Transverse colon (tissue), 4 donors: ENCODE measurements at regions not wholly inside any gene's neighbourhood (a gene's known extent, or its start where the extent isn't known, plus 50 kb on each side); places are given as distances from the start of the nearest gene placed in this dataset.

Source experiments
- CTCF ChIP-seq, 5 experiments: fragments of 200-600 bp in 3 of 5; fragments of 450-650 bp in 2 of 5; sonication (generic) in 3 of 5; IDR thresholded peaks; 1 replicate in 2 of 5; 2 replicates in 3 of 5; pipeline ENCODE4 v1.5.1; 2016 to 2017; ENCODE audit warnings: antibody characterized with exemption in 5 of 5, inconsistent platforms in 3 of 5, mild to moderate bottlenecking in 2 of 5, moderate library complexity in 1 of 5
- POLR2A ChIP-seq: fragments of 450-650 bp; IDR thresholded peaks from one replicate; pipeline ENCODE4 v1.6.1; 2016; ENCODE audit warnings: antibody characterized with exemption, mild to moderate bottlenecking, moderate library complexity
- POLR2AphosphoS5 ChIP-seq, 3 donors: sonication (generic); formaldehyde crosslinking; IDR thresholded peaks; one replicate each; pipeline ENCODE4 v1.6.1; 2016; ENCODE audit warnings: antibody characterized with exemption in 3 of 3

DNA sequence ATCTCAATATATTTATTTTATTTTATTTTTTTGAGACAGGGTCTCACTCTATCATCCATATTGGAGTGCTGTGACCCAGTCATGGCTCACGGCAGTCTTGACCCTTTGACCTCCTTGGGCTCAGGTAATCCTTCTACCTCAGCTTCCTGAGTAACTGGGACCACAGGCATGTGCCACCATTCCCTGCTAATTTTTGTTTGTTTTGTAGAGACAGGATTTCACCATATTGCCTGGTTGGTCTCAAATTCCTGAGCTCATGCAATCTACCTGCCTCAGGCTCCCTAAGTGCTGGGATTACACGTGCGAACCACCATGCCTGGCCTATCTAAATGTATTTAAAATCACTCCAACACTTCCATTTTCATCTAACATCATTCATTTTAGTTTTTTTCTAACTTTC is 190.5 kb upstream of the CHD1 start:
- TF ChIP-seq POLR2AphosphoS5 (IDR thresholded peaks at IDR 0.05) (no peak), POLR2A (no peak), CTCF (IDR thresholded peaks at IDR 0.05) (no peak)
